GM21447 (cell line): ENCODE measurements at regions not wholly inside any gene's neighbourhood (a gene's known extent, or its start where the extent isn't known, plus 50 kb on each side); places are given as distances from the start of the nearest gene placed in this dataset.
A peak's percentile ranks its signal among the peaks of the same experiment; 100 is the strongest.

Experiments used
- ATAC-seq: cut with Tn5 transposase; IDR thresholded peaks from one replicate; pipeline ENCODE4 v1.9.1; 2021; ENCODE audit not compliant: unreplicated experiment

DNA sequence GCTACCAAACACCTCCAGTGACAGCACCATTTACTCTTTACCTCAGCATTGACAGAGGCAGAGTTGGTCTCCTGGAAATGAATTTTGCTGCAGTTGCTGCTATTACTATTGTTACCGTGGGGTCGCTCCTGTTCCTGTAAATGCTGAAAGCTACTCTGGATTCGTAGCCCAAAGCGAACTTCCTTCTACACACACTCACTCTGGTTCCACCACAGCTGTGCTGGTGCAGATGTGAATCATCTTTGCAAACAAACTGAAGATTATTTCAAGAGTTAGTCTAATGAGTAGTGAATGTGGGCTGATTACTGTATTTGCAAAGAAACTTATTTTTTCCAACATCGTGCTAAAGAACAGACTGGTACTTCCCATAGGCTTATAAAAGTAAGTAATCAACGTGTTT lies 304.0 kb downstream of the LPIN1 start:
- ATAC-seq = peak; percentile 42

- ATAC-seq = no peak
These were observed 305.4 kb downstream of the LPIN1 start for GRCh38 chr2:12051831-12052230.

DNA sequence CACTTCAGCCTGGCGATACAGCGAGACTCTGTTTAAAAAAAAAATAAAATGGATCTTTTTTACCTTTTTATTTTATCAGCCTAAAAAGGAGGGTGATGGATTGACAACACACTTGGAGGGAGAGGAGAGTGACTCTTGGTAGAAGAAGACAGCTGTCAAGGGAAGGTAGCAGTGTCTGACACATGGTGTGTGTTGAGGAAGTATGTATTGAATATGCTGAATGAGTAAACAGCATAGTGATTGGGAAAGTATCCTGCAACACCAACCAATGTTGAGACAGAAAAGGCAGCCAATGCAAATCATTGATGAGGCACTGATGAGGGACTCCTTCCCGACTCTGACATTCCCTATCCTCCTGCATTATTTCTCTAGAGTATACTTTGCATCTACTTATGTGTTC lies 306.4 kb downstream of the LPIN1 start:
- no peak for ATAC-seq

DNA sequence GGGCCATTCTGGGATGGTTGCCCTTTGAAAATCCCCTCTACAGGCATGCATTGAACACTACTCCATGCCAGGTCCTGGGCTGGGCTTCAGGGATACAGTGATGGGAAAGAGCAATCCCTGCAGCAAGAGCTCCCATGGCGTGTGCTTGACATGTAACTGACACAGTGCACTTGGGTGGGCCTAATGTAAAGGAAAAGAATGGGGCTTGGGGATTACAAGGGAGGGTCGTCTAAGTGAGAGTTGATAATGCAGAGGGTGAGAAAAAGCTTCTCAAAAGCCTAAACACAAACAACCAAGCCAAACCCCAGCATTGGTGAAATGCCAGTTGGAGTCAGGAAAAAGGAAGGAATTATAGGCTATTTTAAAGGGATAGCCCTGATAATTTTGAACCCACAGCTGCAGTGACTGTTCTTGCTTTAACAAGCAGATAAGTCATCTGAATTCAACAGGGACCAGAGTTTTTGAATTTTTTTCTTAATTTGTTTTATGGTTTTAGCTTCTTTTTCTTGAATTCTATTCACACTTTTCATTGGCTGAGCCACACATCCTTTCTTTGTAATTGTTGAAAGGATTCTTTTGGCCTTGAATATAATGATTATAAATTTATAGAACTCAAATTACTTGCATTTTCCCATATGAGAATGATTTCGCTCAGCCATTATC lies 308.7 kb downstream of the LPIN1 start:
- no peak for ATAC-seq

GRCh38 chr2:12057436-12058166 lies 311.2 kb downstream of the LPIN1 start:
- peak; percentile 93 for ATAC-seq

DNA sequence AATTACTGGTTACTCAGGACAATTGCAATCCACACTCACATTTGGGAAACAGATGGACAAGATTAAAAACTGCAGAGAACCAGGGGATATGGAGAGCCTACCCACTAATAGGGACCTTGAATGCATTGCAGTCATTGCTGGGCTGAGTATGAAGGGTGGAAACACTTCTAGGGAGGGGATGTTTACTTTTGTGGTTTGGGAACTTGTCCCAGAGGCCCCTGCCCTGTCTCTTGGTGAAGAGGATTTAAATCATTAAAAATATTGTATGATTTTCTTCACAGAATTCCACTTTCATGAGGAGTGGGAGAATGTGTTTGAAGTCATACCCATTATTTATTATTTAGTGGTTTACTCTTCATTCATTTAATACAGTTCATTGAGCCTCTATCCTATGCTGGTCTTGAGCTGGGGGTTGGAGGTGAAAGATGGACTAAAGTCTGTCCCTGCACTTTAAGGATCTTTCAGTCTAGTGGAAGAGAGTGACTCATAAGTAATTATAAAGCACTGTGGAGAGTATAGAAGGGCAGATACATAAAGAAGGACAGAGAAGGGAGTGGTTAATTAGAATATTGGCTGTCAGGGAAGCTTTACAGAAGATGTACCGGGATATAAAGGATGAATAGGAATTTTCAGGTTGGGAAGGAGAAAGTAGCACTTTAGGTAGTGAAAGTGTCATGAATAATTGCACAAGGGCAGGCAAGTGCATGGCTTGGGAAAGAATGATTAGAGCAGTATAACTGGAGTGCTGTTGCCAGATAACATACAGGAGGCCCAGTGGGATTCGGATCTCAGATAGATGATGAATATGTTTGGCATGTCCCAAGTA lies 313.4 kb downstream of the LPIN1 start:
- ATAC-seq = no peak

DNA sequence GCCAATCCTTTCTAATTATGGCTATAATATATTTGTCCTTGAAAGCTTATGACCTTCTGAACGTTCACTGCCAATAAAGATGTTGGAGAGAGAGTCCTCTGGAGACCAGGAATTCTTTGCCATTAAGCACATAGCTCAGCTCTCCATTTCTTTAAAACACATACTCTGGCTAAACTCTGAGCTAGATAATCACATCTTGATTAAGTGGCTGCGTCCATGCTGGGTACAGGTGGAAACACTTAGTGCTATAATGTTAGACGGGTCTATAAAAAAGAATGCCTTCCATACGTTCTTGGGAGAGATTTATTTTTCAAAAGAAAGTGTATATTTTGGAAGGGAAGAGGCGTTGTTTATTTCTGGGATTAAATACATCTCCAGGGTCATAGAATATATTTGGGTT lies 314.5 kb downstream of the LPIN1 start:
- no peak for ATAC-seq

DNA sequence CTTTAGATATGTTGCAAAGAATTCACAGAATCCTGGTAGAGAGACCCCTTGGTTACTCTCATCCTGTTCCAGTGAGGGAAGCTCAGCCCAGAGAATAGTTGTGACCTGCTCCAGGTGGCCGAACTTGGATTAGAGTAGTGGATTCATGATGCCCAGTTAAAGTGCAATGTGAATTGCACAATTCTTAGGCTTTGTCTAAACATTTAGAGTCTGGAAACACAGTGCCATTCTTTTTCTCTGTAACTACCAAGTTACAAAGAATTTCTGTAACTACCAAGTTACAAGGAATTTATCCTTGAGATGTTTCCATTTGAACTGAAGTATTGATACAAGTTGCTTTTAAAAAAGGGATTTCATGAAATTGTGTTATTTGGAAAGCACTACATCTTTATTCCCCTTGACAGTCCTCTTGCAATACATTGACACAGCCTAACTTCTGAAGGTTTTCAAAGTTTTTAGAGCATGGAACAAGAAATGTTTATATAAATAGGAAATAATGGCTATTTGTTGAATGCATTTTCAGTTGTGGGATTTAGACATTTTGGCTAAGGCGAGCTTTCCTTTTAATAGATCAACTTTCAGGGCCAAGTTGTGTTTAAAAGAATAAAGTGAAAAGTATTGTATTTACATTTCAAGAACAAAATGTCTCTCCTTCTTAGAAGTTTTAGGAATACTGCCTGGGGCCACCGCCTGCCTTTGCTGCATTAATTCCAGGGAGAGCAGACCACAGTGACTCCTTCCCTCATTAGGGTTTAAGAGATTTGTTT lies 315.0 kb downstream of the LPIN1 start:
- no peak for ATAC-seq

DNA sequence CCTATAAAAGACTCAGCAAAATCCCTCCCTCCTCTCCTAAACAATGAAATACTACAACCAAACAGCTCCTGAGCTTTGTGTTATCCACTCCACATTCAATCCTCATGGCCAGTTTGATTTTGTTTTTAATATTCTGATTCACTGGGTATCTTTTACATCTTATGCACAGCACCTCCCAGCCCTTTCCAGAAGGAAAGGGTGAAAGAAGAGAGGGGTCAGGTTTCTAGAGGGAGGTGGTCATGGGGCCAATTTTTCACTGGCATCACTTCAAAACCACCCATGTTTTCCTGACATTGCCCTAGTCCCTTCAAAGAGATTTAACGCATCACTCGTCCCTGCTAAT lies 315.6 kb downstream of the LPIN1 start:
- ATAC-seq = no peak

DNA sequence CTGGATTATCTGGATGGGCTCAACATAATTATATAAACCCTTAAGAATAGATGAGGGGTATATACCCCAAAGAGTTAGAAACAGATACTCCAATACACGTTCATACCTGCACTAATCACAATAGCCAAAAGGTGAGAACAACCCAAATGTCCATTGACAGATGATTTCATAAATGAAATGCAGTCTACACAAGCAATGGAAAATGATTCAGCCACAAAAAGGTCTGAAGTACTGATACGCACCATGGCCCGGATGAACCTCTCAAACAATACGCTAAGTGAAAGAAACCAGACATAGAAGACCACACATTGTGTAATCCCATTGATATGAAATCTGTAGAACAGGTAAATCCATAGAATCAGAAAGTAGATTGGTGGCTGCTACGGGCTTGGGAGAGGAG lies 316.8 kb downstream of the LPIN1 start:
- no peak for ATAC-seq

GRCh38 chr2:12064153-12064552 lies 317.7 kb downstream of the LPIN1 start:
- ATAC-seq = no peak

- no peak for ATAC-seq
These were observed 319.7 kb downstream of the LPIN1 start for GRCh38 chr2:12066116-12066515.

DNA sequence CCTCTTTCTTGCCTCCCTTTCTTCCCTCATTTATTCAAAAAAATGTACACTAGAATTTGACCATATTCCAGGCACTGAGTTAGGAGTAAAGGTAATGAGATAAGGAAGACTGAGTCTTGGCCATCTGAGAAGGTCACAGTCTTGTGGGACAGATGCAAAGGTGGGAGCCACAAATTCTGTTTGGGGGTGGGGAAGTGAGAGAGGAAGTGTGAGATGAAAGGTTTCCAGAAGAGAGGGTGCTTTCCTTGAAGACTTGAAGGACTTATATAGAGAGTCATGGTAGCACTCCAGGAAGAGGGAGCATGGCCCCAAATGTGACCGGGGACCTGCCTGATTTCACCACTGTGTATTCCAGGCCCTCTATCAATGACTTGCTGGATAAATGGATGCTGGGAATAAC lies 320.6 kb downstream of the LPIN1 start:
- ATAC-seq = no peak

DNA sequence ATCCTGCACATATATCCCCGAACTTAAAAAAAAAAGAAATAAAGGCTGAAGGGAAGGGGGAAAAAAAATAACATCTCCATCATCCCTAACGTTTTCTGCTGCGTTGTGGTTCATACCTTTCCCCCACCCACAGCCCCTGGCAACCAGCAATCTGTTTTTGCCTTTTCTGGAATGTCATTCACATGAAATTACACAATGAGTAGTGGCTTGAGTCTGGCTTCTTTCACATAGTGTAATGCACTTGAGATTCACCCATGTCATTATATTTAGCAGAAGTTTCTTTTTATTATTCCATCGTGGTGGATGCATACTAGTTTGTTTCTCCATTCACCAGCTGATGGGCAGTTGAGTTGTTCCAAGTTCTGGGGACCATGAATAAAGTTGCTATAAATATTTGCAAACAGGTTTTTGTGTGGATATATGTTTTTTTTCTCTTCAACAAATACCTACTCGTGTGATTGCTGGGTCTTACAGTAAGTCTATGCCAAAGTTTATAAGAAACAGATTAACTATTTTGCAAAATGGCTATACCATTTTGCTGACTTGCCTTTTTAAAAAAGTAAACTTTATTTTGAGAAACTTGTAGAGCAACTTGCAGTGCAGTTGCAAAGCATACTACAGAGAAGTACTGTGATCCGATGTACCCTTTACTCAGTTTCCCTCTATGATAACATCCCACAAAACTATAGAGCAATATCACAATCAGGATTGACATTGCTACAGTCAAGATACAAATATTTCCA lies 322.5 kb downstream of the LPIN1 start:
- ATAC-seq = no peak

DNA sequence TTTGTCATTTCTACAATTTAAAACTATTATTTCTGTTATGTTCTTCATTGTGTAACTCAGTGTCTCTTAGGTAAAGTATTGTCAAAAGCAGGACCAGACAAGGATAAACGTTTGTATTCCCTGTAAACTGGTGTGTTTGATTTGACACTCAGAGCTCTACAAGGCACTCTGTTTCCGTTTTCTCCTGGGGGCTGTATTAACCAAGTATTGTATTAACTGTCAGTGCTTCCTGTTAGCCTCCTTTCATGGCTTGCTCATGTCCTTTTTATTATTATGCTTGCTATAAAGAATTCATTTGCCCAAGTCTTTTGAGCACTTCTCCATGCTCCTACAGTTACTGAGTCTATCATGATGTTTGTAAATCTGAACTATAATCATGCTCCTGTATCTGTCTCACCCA lies 323.7 kb downstream of the LPIN1 start:
- no peak for ATAC-seq

- no peak for ATAC-seq
These were observed 324.1 kb downstream of the LPIN1 start for GRCh38 chr2:12070581-12070980.

DNA sequence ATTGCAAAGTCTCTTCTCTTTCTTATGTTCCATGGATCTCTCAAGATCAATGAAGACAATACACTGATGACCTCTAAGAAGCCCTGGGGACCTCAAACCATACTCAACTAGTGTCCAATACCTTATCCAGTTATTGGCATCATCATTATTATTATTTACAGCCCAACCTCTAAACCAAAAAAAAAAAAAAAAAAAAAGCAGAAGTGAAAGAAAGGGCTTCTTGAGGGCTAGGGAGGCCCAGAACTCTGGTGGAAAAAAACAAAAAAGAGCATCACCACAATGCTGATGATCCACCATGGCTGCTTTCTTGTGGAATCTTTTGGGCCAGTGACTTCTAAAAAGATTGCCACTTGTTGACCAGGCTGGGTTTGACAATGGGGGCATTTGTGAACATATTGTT lies 324.9 kb downstream of the LPIN1 start:
- peak; percentile 73 for ATAC-seq

- ATAC-seq = no peak
These were observed 326.9 kb downstream of the LPIN1 start for GRCh38 chr2:12073217-12073852.

- ATAC-seq = no peak
These were observed 327.9 kb downstream of the LPIN1 start for GRCh38 chr2:12074126-12074844.

GRCh38 chr2:12074845-12075217 lies 328.4 kb downstream of the LPIN1 start:
- no peak for ATAC-seq
